Spinal cord (tissue), 9 donors: ENCODE measurements at regions not wholly inside any gene's neighbourhood (a gene's known extent, or its start where the extent isn't known, plus 50 kb on each side); places are given as distances from the start of the nearest gene placed in this dataset.

ENCODE experiments used
- DNase-seq, 6 donors: peaks; one replicate each; pipeline versions ENCODE4 v3.0.0 to v3.0.0-alpha.2; 2013 to 2015; ENCODE audit warnings: low spot score in 6 of 6, low read depth in 4 of 6
- H3K27ac ChIP-seq: one replicate; pipeline ENCODE4 v1.5.1; 2013; ENCODE audit warnings: low read depth, low read length, control low read depth
- H3K27me3 ChIP-seq: one replicate; pipeline ENCODE4 v1.6.1; 2013; ENCODE audit warnings: low read length; ENCODE audit not compliant: control insufficient read depth, insufficient read depth
- H3K36me3 ChIP-seq: one replicate; pipeline ENCODE4 v1.6.1; 2013; ENCODE audit warnings: low read length; ENCODE audit not compliant: control insufficient read depth, insufficient read depth
- H3K4me1 ChIP-seq: one replicate; pipeline ENCODE4 v1.6.1; 2013; ENCODE audit warnings: low read length; ENCODE audit not compliant: control insufficient read depth, insufficient read depth
- H3K4me3 ChIP-seq: one replicate; pipeline ENCODE4 v1.5.1; 2013; ENCODE audit warnings: low read depth, low read length, control low read depth
- H3K9me3 ChIP-seq: one replicate; pipeline ENCODE4 v1.6.1; 2013; ENCODE audit warnings: low read length; ENCODE audit not compliant: control insufficient read depth, insufficient read depth
- WGBS: methylation state at CpG from one replicate; pipeline ENCODE4 v1.1.5; 2013; ENCODE audit warnings: missing lambda C conversion rate; ENCODE audit not compliant: insufficient coverage; 5-methylcytosine and 5-hydroxymethylcytosine counted together
- donor health status: healthy.

DNA sequence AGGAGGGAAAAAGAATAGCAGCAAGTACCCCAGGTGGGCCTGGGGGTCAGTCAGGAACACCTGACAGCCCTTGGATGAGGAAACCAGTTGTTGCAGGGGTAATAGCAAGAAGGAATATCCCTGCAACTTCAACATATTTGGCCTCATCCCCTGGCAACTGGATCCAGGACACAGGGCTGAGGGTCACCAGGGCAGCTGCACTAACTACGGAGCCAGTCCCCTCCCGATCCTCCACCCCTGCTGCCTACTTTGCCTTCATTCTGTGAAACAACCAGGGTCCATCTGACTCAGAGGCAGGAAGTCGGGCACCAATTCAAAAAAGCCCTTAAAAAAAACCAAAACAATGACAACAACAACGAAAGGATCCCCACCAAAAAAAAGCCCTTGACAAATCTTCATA is 52.9 kb downstream of the FRMPD3 start:
- no peak for DNase-seq
- Histone ChIP-seq H3K27ac (no peak overlapping the region), H3K27me3 (peaks cover 42% of the 10 kb centered on the region), H3K4me3 (no peak overlapping the region), H3K4me1 (peaks cover 26% of the 10 kb centered on the region), H3K9me3 (no peaks in the 10 kb centered on the region), H3K36me3 (no peaks in the 10 kb centered on the region)
- 73% methylated on average over 2 of the region's 4 CpGs for WGBS

- Histone ChIP-seq H3K4me1 (peaks cover 28% of the 10 kb centered on the region), H3K4me3 (no peak overlapping the region), H3K36me3 (no peaks in the 10 kb centered on the region), H3K27ac (no peak overlapping the region), H3K9me3 (no peaks in the 10 kb centered on the region), H3K27me3 (peaks cover 48% of the 10 kb centered on the region)
- no peak for DNase-seq
- 42% methylated on average over 4 of the region's 4 CpGs for WGBS
Measured at GRCh38 chrX:107504006-107504405, 54.6 kb downstream of the FRMPD3 start.

GRCh38 chrX:107505223-107505622 is 55.8 kb downstream of the FRMPD3 start:
- Histone ChIP-seq H3K9me3 (no peaks in the 10 kb centered on the region), H3K4me3 (no peak overlapping the region), H3K4me1 (peaks cover 28% of the 10 kb centered on the region), H3K27me3 (peaks cover 48% of the 10 kb centered on the region), H3K27ac (no peak overlapping the region), H3K36me3 (no peaks in the 10 kb centered on the region)
- no peak for DNase-seq
- WGBS: no CpG with 5 or more reads among the region's 2 CpGs

GRCh38 chrX:107506596-107507031 is 57.2 kb downstream of the FRMPD3 start:
- peak overlapping the region; percentile 5 for H3K4me3 ChIP-seq
- H3K36me3 ChIP-seq: no peaks in the 10 kb centered on the region
- no peak overlapping the region for H3K27ac ChIP-seq
- peaks cover 33% of the 10 kb centered on the region for H3K4me1 ChIP-seq
- peak in 1 of 6 donors; percentile 32 for DNase-seq
- no peaks in the 10 kb centered on the region for H3K9me3 ChIP-seq
- 27% methylated on average over 26 of the region's 29 CpGs for WGBS
- peaks cover 50% of the 10 kb centered on the region for H3K27me3 ChIP-seq

DNA sequence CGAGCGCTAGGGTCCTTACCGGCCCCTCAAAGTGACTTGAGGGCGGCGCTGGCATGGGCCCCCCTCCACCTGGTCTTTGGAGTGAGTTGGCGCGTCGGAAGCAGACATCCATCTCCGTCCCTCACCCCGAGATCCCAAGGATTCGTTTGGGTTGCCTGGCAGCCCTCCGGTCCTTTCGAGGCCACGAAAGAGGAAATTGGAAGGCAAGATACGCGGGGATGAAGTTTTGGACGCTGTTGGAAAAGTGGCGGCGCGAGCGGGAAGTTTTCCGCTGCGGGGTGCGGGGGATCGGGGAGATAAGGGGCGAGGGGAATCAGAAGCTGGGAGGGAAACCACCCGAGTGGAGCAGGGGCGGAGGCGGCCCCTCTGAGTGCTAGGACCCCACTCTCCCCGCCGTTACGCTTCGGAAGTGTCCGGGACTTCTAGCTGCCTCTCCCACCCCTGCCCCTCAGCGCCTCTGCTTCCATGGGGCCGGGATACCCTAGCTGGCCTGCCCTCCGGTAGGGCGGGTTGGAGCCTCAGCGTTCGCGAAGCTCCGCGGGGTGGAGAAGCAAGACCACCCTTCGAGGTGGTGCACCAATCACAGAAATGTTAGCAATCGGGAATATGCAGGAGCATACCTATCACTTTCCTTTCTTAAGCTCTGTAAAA is 57.8 kb downstream of the FRMPD3 start:
- Histone ChIP-seq H3K4me3 (peak overlapping the region; percentile 5), H3K36me3 (no peaks in the 10 kb centered on the region), H3K9me3 (no peaks in the 10 kb centered on the region), H3K27ac (no peak overlapping the region), H3K27me3 (peaks cover 50% of the 10 kb centered on the region), H3K4me1 (peaks cover 33% of the 10 kb centered on the region)
- DNase-seq: no peak
- 37% methylated on average over 37 of the region's 45 CpGs for WGBS

- Histone ChIP-seq H3K4me3 (no peak overlapping the region), H3K36me3 (no peaks in the 10 kb centered on the region), H3K4me1 (peaks cover 28% of the 10 kb centered on the region), H3K27me3 (peaks cover 52% of the 10 kb centered on the region), H3K27ac (no peak overlapping the region), H3K9me3 (no peaks in the 10 kb centered on the region)
- WGBS: 60% methylated on average over 1 of the region's 3 CpGs
- DNase-seq: no peak
Measured at GRCh38 chrX:107507744-107508117, 58.3 kb downstream of the FRMPD3 start.

DNA sequence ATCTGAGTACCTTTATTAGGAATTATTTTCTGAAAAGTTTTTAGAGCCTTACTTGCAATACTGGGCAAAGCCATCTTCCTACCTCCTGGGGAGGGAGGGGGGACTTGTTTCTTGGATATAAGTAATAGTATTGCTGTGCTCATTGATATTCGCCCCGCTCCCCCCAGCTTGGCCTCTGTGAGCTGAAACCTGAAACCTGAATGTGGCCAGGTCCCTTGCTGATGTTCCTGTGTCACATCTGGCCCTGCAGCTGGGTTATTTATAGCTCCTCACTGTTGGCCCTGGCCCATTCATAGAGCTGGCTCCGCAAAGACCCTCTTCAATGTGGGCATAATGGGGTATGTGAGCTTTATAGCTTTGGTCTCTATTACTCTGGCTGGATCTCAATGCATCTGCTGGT is 59.5 kb downstream of the FRMPD3 start:
- Histone ChIP-seq H3K4me3 (no peak overlapping the region), H3K27ac (no peak overlapping the region), H3K27me3 (peaks cover 44% of the 10 kb centered on the region), H3K36me3 (no peaks in the 10 kb centered on the region), H3K4me1 (peaks cover 24% of the 10 kb centered on the region), H3K9me3 (no peaks in the 10 kb centered on the region)
- 60% methylated on average over 2 of the region's 3 CpGs for WGBS
- DNase-seq: no peak

- Histone ChIP-seq H3K4me1 (peaks cover 9% of the 10 kb centered on the region), H3K4me3 (no peak overlapping the region), H3K27me3 (peaks cover 11% of the 10 kb centered on the region), H3K27ac (no peak overlapping the region), H3K36me3 (no peaks in the 10 kb centered on the region), H3K9me3 (no peaks in the 10 kb centered on the region)
- WGBS: 67% methylated on average over 2 of the region's 2 CpGs
- no peak for DNase-seq
Measured at GRCh38 chrX:107514944-107515343, 65.5 kb downstream of the FRMPD3 start.

DNA sequence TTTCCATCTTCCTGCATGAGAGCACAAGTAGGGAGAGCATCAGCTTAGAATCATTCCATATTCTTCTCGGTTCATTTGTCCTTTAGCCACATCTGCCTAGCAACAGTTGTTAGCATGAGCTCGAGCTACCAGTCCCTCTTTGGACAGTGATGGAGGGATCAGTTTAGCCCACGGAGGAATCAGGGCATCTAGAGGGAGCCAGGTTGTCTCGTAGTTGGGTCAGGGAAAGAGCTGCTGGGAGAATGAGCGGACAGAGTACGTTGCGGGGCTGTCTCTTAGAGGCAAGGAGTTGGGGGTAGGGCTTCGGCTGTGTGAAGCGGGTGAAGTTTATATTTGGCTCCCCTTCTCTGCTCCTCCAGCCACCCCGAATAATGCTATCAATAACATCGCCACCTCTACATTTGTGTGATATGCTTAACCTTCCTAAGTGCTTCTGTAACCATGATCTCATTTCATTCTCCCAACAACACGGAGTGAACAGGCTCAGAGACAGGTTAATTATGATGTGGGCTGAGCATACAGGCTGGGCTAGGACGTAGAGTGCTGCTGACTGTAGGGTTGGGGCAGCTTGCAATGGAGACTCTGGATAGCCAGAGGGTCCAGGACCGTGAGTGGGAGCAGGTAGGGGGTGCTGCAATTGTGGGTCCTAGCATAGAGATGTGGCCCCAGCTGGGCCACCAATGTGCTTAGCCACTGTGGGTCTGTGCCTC is 72.6 kb downstream of the FRMPD3 start:
- Histone ChIP-seq H3K36me3 (no peaks in the 10 kb centered on the region), H3K4me1 (peaks cover 4% of the 10 kb centered on the region), H3K27ac (no peak overlapping the region), H3K4me3 (no peak overlapping the region), H3K27me3 (peaks cover 23% of the 10 kb centered on the region), H3K9me3 (no peaks in the 10 kb centered on the region)
- WGBS: 44% methylated on average over 4 of the region's 14 CpGs
- peak in 1 of 6 donors; percentile 19 for DNase-seq

GRCh38 chrX:107522901-107523300 is 73.4 kb downstream of the FRMPD3 start:
- H3K9me3 ChIP-seq: no peaks in the 10 kb centered on the region
- no peak overlapping the region for H3K4me3 ChIP-seq
- WGBS: 55% methylated on average over 2 of the region's 2 CpGs
- no peaks in the 10 kb centered on the region for H3K36me3 ChIP-seq
- H3K27ac ChIP-seq: no peak overlapping the region
- peaks cover 23% of the 10 kb centered on the region for H3K27me3 ChIP-seq
- peaks cover 4% of the 10 kb centered on the region for H3K4me1 ChIP-seq
- peak in 1 of 6 donors; percentile 20 for DNase-seq
